PC-3 (cell line): ENCODE measurements at regions not wholly inside any gene's neighbourhood (a gene's known extent, or its start where the extent isn't known, plus 50 kb on each side); places are given as distances from the start of the nearest gene placed in this dataset.
"Not testable (repeated sequence)": the region's sequence is repeated elsewhere in the genome, so short reads cannot be mapped to it uniquely, and the experiment has no call there.

Experiments
- ATAC-seq: fragments of 200-7000 bp; cut with Tn5 transposase; 2 replicates; pipeline ENCODE4 v1.9.1; 2020; ENCODE audit warnings: mild to moderate bottlenecking, moderate library complexity
- BruUV-seq: library from RNA; stranded (reverse); fragments of 400-500 nt; replicated peaks from 2 replicates; lab custom pipeline; 2021; lab: Mats Ljungman, UMichigan
- CTCF ChIA-PET: fragments of 300-600 bp; sonication (Branson Sonifier 250); formaldehyde crosslinking; loops from one replicate; lab custom pipeline; 2022; ENCODE audit warnings: antibody characterized with exemption; lab: Charles Lee
- POLR2A ChIA-PET: fragments of 300-600 bp; sonication (Branson Sonifier 250); formaldehyde crosslinking; loops from one replicate; lab custom pipeline; 2022; ENCODE audit warnings: antibody characterized with exemption; ENCODE audit not compliant: unreplicated experiment; lab: Charles Lee
- DNase-seq: peaks from one replicate; pipeline ENCODE4 v3.0.0-alpha.2; 2015
- H2AFZ ChIP-seq: fragments of 300-600 bp; sonication (generic); 2 replicates; pipeline ENCODE4 v1.6.0; 2016; ENCODE audit warnings: antibody characterized with exemption, low read length
- H3F3A ChIP-seq: fragments of 300-600 bp; sonication (generic); one replicate; pipeline ENCODE4 v1.6.0; 2017; ENCODE audit warnings: antibody characterized with exemption, low read length, control low read depth, mild to moderate bottlenecking; ENCODE audit not compliant: unreplicated experiment
- H3K27ac ChIP-seq: fragments of 300-600 bp; sonication (generic); 2 replicates; pipeline ENCODE4 v1.5.1; 2016; ENCODE audit warnings: mild to moderate bottlenecking, low read length
- H3K27me3 ChIP-seq: fragments of 300-600 bp; sonication (generic); 2 replicates; pipeline ENCODE4 v1.6.1; 2016; ENCODE audit warnings: low read length, mixed read lengths
- H3K36me3 ChIP-seq: fragments of 300-600 bp; sonication (generic); 2 replicates; pipeline ENCODE4 v1.6.1; 2016; ENCODE audit warnings: low read depth, mixed run types, low read length, mixed read lengths
- H3K4me1 ChIP-seq: fragments of 300-600 bp; sonication (generic); 2 replicates; pipeline ENCODE4 v1.5.1; 2016; ENCODE audit warnings: low read length; ENCODE audit not compliant: insufficient read depth
- H3K4me2 ChIP-seq: fragments of 300-600 bp; sonication (generic); 2 replicates; pipeline ENCODE4 v1.6.0; 2016; ENCODE audit warnings: low read length
- H3K4me3 ChIP-seq: fragments of 300-600 bp; sonication (generic); 2 replicates; pipeline ENCODE4 v1.5.1; 2016; ENCODE audit warnings: mild to moderate bottlenecking, low read length, mixed read lengths
- H3K79me2 ChIP-seq: fragments of 300-600 bp; sonication (generic); 2 replicates; pipeline ENCODE4 v1.6.1; 2017; ENCODE audit warnings: low read length, mixed read lengths
- H3K9ac ChIP-seq: fragments of 300-600 bp; sonication (generic); 2 replicates; pipeline ENCODE4 v1.6.0; 2016; ENCODE audit warnings: mild to moderate bottlenecking, low read length
- H3K9me2 ChIP-seq: fragments of 300-600 bp; sonication (generic); replicated peaks from 2 replicates; pipeline ENCODE4 v1.6.1; 2016; ENCODE audit warnings: mixed run types, low read length, mixed read lengths
- H3K9me3 ChIP-seq: fragments of 300-600 bp; sonication (generic); 2 replicates; pipeline ENCODE4 v1.6.1; 2016; ENCODE audit warnings: low read length, mixed read lengths
- H4K20me1 ChIP-seq: fragments of 300-600 bp; sonication (generic); 2 replicates; pipeline ENCODE4 v1.6.1; 2016; ENCODE audit warnings: low read length, mixed read lengths
- CTCF ChIP-seq: fragments of 300-600 bp; sonication (generic); conservative IDR thresholded peaks from 2 replicates; pipeline ENCODE4 v1.5.1; 2017; ENCODE audit warnings: antibody characterized with exemption, low read depth, mild to moderate bottlenecking, low read length
- EZH2 ChIP-seq: fragments of 300-600 bp; sonication (generic); IDR thresholded peaks from one replicate; pipeline ENCODE4 v1.6.1; 2017; ENCODE audit warnings: antibody characterized with exemption, mild to moderate bottlenecking, low read length; ENCODE audit not compliant: unreplicated experiment
- EZH2phosphoT487 ChIP-seq: fragments of 300-600 bp; sonication (generic); IDR thresholded peaks from 2 replicates; pipeline ENCODE4 v1.6.1; 2018; ENCODE audit warnings: mild to moderate bottlenecking, antibody characterized with exemption, low read length, borderline replicate concordance
- intact Hi-C: fragments of 100-400 bp; cut with micrococcal nuclease; formaldehyde crosslinking; loops from 2 replicates; pipeline ENCODE4 v1.9.0; 2023

DNA sequence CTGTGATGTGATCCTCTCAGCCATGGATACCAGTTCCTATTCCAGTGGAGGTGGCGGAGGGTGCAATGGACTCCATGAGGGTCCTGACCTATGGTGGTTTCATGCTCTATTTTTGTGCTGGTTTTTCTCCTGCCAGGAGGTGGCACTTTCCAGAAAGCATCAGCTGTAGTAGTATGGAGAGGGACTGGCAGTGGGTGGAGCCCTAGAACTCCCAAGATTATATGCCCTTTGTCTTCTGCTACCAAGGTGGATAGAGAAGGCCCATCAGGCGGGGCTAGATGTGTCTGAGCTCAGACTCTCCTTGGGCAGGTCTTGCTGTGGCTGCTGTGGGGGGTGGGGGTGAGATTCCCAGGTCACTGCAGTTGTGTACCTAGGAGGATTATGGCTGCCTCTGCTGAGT, 104.5 kb upstream of the S1PR3 start:
- H3K79me2 ChIP-seq, BruUV-seq, H3F3A ChIP-seq, H3K4me3 ChIP-seq, ATAC-seq, H3K9ac ChIP-seq, H3K9me2 ChIP-seq, intact Hi-C loops, H4K20me1 ChIP-seq, H2AFZ ChIP-seq, H3K4me2 ChIP-seq, CTCF ChIA-PET, H3K27ac ChIP-seq, H3K9me3 ChIP-seq, POLR2A ChIA-PET, H3K36me3 ChIP-seq, H3K27me3 ChIP-seq: not testable (repeated sequence)
- H3K4me1 ChIP-seq = peaks cover 11% of the 10 kb centered on the region; the same call in 1 of the 2 replicates
- TF ChIP-seq CTCF = peak; percentile 20; the same call in 1 of the 2 replicates
- DNase-seq = peak; percentile 35

- Histone ChIP-seq H3K4me2 (no peak overlapping the region), H4K20me1 (no peaks in the 10 kb centered on the region), H3K9ac (no peak overlapping the region), H3K27me3 (no peaks in the 10 kb centered on the region), H3K4me3 (no peak overlapping the region), H3K36me3 (no peaks in the 10 kb centered on the region), H3K9me2 (no peaks in the 10 kb centered on the region), H3K27ac (no peak overlapping the region), H3K79me2 (no peaks in the 10 kb centered on the region), H3K9me3 (no peaks in the 10 kb centered on the region), H3K4me1 (peaks cover 11% of the 10 kb centered on the region; the same call in 1 of the 2 replicates), H2AFZ (no peak overlapping the region), H3F3A (no peaks in the 10 kb centered on the region)
- CTCF ChIA-PET = no interaction called here
- TF ChIP-seq CTCF = no peak
- TF ChIP-seq EZH2 = no peak
- no peak for TF ChIP-seq EZH2phosphoT487
- POLR2A ChIA-PET = no interaction called here
- no peak for ATAC-seq
- no TSS peak for BruUV-seq
- intact Hi-C loops = no loop called here
- no peak for DNase-seq
These were observed 101.9 kb upstream of the S1PR3 start for GRCh38 chr9:88889386-88889785.

DNA sequence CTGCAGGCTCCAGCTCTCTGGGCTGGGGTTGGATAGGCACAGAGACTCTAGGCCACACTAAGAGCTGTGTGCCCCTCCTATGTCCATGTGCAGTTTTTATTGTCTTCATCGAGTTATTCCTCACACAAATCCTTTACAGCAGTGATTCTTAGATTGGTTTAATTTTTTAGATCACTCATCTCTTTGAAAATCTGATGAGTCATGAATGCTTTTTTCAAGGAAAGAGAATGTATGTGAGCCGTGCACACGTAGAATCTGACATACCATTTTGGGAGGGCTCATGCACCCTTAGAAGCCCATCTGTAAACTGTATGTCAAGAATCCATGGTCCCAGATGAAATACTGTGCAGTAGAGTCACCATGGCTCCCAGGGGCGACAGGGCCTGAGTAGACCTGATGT, 100.7 kb upstream of the S1PR3 start:
- Histone ChIP-seq H3K36me3 (no peaks in the 10 kb centered on the region), H4K20me1 (no peaks in the 10 kb centered on the region), H2AFZ (no peak overlapping the region), H3K4me1 (peaks cover 11% of the 10 kb centered on the region; the same call in 1 of the 2 replicates), H3K27me3 (no peaks in the 10 kb centered on the region), H3K9me3 (no peaks in the 10 kb centered on the region), H3K79me2 (no peaks in the 10 kb centered on the region), H3F3A (no peaks in the 10 kb centered on the region), H3K27ac (no peak overlapping the region), H3K4me2 (no peak overlapping the region), H3K4me3 (no peak overlapping the region), H3K9ac (no peak overlapping the region), H3K9me2 (no peaks in the 10 kb centered on the region)
- no peak for DNase-seq
- TF ChIP-seq EZH2 (no peak), CTCF (no peak), EZH2phosphoT487 (no peak)
- ATAC-seq = no peak
- intact Hi-C loops = no loop called here
- no TSS peak for BruUV-seq
- ChIA-PET POLR2A (no interaction called here), CTCF (no interaction called here)
